ENCODE measurements at regions not wholly inside any gene's neighbourhood (a gene's known extent, or its start where the extent isn't known, plus 50 kb on each side); places are given as distances from the start of the nearest gene placed in this dataset.
A peak's percentile ranks its signal among the peaks of the same experiment; 100 is the strongest.

DNA sequence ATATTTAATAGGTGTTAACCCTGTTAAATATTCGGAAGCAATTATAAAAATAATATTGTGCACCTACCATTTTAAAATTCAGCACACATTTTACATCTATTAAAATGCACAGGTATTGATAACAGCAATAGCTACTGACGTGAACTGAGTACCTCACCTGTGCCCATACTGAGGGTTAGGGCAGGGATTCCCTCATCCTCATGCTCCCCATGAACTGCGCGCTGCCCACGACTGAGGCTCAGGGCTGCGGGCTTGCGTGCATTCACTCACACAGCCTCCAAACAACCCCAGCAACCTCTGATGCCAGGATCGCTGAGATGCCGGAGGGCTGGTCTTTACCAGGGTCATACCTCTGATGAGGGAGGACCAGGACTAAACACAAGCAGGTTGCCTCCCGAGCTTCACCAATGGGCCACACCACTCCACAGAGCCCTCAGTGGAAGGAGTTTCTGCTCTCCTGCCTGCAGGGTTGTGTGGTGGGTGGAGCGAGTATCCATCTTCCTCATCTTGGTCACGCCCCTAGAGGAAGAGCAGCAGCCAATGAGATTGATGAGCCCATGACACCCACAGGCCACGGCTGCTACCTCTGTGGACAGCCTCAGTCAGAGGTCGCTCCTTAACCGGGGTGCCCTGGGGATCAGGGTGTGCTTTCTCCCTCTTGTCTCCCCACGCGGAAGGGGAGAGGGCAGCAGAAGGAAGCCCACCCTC is 478.3 kb downstream of the TNS3 start:
- no peak for DNase-seq (ENCODE audit: low read depth)
- no peak overlapping the region for H3K4me3 ChIP-seq (ENCODE audit: low read depth, low read length)
- no peak for TF ChIP-seq CTCF (conservative IDR thresholded peaks at IDR 0.05; ENCODE audit: low read depth, low read length)

- no peak for DNase-seq (ENCODE audit: low read depth)
- H3K4me3 ChIP-seq (ENCODE audit: low read depth, low read length) = no peak overlapping the region
- no peak for TF ChIP-seq CTCF (conservative IDR thresholded peaks at IDR 0.05; ENCODE audit: low read depth, low read length)
Measured at GRCh38 chr7:47102331-47102841, 479.5 kb downstream of the TNS3 start.

DNA sequence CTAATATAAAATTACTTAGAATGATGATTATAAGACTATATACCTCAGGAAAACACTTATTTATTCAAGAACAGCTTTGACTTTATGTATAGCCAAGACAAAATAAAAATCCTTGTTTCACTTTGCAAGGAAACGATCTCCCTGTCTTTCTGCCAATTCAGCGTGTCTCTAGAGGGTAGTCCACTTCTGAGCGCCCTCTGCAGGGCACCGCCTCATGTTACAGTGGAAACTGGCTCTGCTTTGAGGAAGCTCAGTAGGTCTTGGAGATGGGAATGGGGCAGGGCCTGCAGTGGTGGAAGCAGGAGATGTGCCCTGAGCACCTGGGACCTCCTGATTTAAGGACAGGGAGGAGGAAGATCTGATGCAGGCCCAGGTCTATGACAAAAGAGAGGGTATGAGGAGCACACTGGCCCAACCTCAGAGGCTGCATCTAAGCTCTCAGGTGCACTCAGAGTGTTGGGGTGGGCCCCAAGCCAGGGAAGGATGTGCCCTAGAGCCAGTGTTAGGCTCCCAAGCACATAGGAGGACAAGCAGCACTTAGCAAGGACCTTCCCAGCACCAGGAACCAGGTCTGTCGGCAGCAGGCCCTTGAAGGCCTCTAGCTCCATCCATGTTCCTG is 481.0 kb downstream of the TNS3 start:
- peak; percentile 84 for DNase-seq (ENCODE audit: low read depth)
- no peak overlapping the region for H3K4me3 ChIP-seq (ENCODE audit: low read depth, low read length)
- peak; percentile 90 for TF ChIP-seq CTCF (conservative IDR thresholded peaks at IDR 0.05; ENCODE audit: low read depth, low read length)

GRCh38 chr7:47100148-47100816 is 481.6 kb downstream of the TNS3 start:
- DNase-seq (ENCODE audit: low read depth) = no peak
- H3K4me3 ChIP-seq (ENCODE audit: low read depth, low read length) = no peak overlapping the region
- TF ChIP-seq CTCF (conservative IDR thresholded peaks at IDR 0.05; ENCODE audit: low read depth, low read length) = no peak

DNA sequence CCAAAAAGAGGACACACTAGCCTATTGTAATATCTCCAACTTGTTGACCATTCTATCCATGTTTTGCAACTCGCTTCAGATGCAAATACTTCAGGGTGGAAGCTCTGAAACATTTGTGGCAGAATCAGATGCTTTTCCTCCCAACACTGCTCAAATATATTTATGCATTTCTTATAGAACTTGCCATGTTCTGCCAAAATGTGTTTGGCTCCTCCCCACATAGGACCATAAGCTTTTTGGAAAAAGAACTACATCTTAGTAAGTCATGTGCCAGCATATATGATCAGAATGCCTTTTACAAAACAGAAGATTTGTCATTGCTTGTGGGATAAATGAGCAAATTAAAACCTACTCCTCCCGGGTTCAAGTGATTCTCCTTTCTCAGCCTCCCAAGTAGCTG is 484.5 kb downstream of the TNS3 start:
- no peak overlapping the region for H3K4me3 ChIP-seq (ENCODE audit: low read depth, low read length)
- DNase-seq (ENCODE audit: low read depth) = no peak
- TF ChIP-seq CTCF (conservative IDR thresholded peaks at IDR 0.05; ENCODE audit: low read depth, low read length) = no peak

DNA sequence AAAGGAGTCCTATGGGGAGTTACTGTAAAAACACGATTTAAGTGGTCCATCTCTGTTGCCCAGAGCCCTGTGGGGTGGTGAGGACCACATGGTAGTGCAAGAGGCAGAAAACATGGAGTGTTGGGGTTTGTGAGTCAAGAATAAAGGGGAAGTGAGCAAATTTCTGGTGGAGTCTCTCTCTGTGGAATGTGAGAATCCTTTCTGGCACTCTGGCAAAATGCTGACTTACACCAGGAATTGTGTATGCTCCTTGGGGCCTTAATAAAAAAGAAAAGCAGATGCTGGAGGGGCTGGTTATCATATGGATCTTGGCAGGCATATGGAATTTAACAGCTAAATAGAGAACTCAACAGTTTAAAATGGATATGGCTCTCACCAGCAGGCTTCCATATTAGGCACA is 486.0 kb downstream of the TNS3 start:
- TF ChIP-seq CTCF (conservative IDR thresholded peaks at IDR 0.05; ENCODE audit: low read depth, low read length) = no peak
- DNase-seq (ENCODE audit: low read depth) = no peak
- H3K4me3 ChIP-seq (ENCODE audit: low read depth, low read length) = no peak overlapping the region
